Liver (tissue), 8 donors: ENCODE measurements at regions not wholly inside any gene's neighbourhood (a gene's known extent, or its start where the extent isn't known, plus 50 kb on each side); places are given as distances from the start of the nearest gene placed in this dataset.

Experiments used
- DNase-seq: peaks from one replicate; pipeline ENCODE4 v3.0.0-alpha.2; 2017; ENCODE audit warnings: low spot score
- H3K27ac ChIP-seq, 2 donors: one replicate each; pipeline ENCODE4 v1.7.0; 2013; ENCODE audit warnings: inconsistent platforms in 2 of 2, low read length in 2 of 2, control low read depth in 1 of 2, low read depth in 1 of 2, mild to moderate bottlenecking in 1 of 2
- H3K27me3 ChIP-seq, 4 donors: one replicate each; pipeline versions ENCODE4 v1.6.1 to v1.7.0; 2013; ENCODE audit warnings: low read length in 3 of 4, inconsistent platforms in 1 of 4, mild to moderate bottlenecking in 1 of 4, moderate library complexity in 1 of 4; ENCODE audit not compliant: control insufficient read depth in 4 of 4, insufficient read depth in 4 of 4
- H3K36me3 ChIP-seq, 4 donors: one replicate each; pipeline versions ENCODE4 v1.6.1 to v1.7.0; 2013; ENCODE audit warnings: low read length in 3 of 4, mild to moderate bottlenecking in 3 of 4, low read depth in 1 of 4, moderate library complexity in 1 of 4; ENCODE audit not compliant: control insufficient read depth in 4 of 4, insufficient read depth in 3 of 4
- H3K4me1 ChIP-seq, 4 donors: one replicate each; pipeline versions ENCODE4 v1.6.1 to v1.7.0; 2013; ENCODE audit warnings: low read length in 3 of 4, mild to moderate bottlenecking in 3 of 4, moderate library complexity in 1 of 4; ENCODE audit not compliant: control insufficient read depth in 4 of 4, insufficient read depth in 4 of 4
- H3K4me3 ChIP-seq, 3 donors: one replicate each; pipeline versions ENCODE4 v1.6.1 to v1.7.0; 2013; ENCODE audit warnings: low read length in 3 of 3, control low read depth in 1 of 3, low read depth in 1 of 3, mild to moderate bottlenecking in 1 of 3
- H3K9ac ChIP-seq, 2 donors: one replicate each; pipeline ENCODE4 v1.7.0; 2013; ENCODE audit warnings: low read length in 2 of 2, mild to moderate bottlenecking in 2 of 2, moderate library complexity in 2 of 2, control low read depth in 1 of 2, low read depth in 1 of 2
- H3K9me3 ChIP-seq, 4 donors: one replicate each; pipeline versions ENCODE4 v1.6.1 to v1.7.0; 2013; ENCODE audit warnings: low read length in 3 of 4; ENCODE audit not compliant: control insufficient read depth in 4 of 4
- FOXA1 ChIP-seq: IDR thresholded peaks from 2 replicates; pipeline ENCODE4 v1.6.1; 2016; ENCODE audit warnings: antibody characterized with exemption
- HNF4A ChIP-seq, 2 donors: conservative IDR thresholded peaks; 2 replicates each; pipeline ENCODE4 v1.6.1; 2016; ENCODE audit warnings: antibody characterized with exemption in 2 of 2, mild to moderate bottlenecking in 2 of 2
- JUND ChIP-seq, 2 donors: IDR thresholded peaks; 2 replicates each; pipeline ENCODE4 v1.6.1; 2016; ENCODE audit warnings: antibody characterized with exemption in 2 of 2
- NR2F2 ChIP-seq: IDR thresholded peaks from 2 replicates; pipeline ENCODE4 v1.6.1; 2016; ENCODE audit warnings: antibody characterized with exemption
- RAD21 ChIP-seq, 2 donors: IDR thresholded peaks; 2 replicates each; pipeline ENCODE4 v1.6.1; 2016; ENCODE audit warnings: antibody characterized with exemption in 2 of 2, mild to moderate bottlenecking in 2 of 2
- RXRA ChIP-seq, 2 donors: IDR thresholded peaks; 2 replicates each; pipeline ENCODE4 v1.6.1; 2017 to 2018; ENCODE audit warnings: antibody characterized with exemption in 2 of 2, mild to moderate bottlenecking in 1 of 2
- SP1 ChIP-seq: IDR thresholded peaks from 2 replicates; pipeline ENCODE4 v1.6.1; 2018; ENCODE audit warnings: antibody characterized with exemption, mild to moderate bottlenecking
- TAF1 ChIP-seq: conservative IDR thresholded peaks from 2 replicates; pipeline ENCODE4 v1.6.1; 2016; ENCODE audit warnings: antibody characterized with exemption, mild to moderate bottlenecking
- YY1 ChIP-seq: IDR thresholded peaks from 2 replicates; pipeline ENCODE4 v1.6.1; 2016; ENCODE audit warnings: antibody characterized with exemption, mild to moderate bottlenecking
- WGBS: extraction: QIAGEN DNeasy Blood & Tissue Kit; methylation state at CpG from one replicate; pipeline ENCODE4 v1.1.7; 2013; 5-methylcytosine and 5-hydroxymethylcytosine counted together
- TF ChIP-seq, protein P1 (sequence below): IDR thresholded peaks from 2 replicates; pipeline ENCODE4 v1.6.1; 2016; ENCODE audit warnings: antibody characterized with exemption, mild to moderate bottlenecking
- TF ChIP-seq, protein P2 (sequence below): IDR thresholded peaks from 2 replicates; pipeline ENCODE4 v1.6.1; 2016; ENCODE audit warnings: antibody characterized with exemption
- TF ChIP-seq, protein P3 (sequence below): fragments of 150-350 bp; IDR thresholded peaks from 2 replicates; pipeline ENCODE4 v1.5.1; 2017; ENCODE audit warnings: improper control_type of control experiment, low read depth, low read length; ENCODE audit not compliant: missing input control
- TF ChIP-seq, protein P4 (sequence below): IDR thresholded peaks from 2 replicates; pipeline ENCODE4 v1.6.1; 2016; ENCODE audit warnings: antibody characterized with exemption
- TF ChIP-seq, protein P5 (sequence below): IDR thresholded peaks from 2 replicates; pipeline ENCODE4 v1.6.1; 2016; ENCODE audit warnings: antibody characterized with exemption
- donor health status: healthy.
- donor health status: healthy.
- donor health status: healthy.
- donor health status: healthy.
- donor health status: healthy.

DNA sequence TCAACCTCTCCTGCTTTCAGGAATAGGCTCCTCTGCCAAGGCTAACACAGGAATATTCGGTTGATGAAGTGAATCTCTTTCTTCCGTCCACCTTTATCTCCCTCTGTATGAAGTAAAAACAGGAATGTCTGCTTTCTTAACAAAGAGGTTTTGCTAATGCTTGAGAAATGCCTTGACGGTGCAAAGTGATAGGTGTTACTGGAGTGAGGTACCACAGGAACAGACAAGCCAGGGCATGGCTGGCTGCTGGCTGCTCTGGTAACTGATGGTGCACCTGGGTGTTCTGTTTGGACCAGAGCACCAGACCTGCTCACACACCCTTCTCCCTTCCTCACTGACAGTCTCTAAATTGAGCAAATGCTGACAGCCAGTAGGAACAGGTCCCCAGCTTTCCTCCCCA is 174.0 kb upstream of the FBXL4 start:
- H3K4me1 ChIP-seq: no peaks in the 10 kb centered on the region
- H3K27ac ChIP-seq: no peak overlapping the region
- TF ChIP-seq, protein P1, sequence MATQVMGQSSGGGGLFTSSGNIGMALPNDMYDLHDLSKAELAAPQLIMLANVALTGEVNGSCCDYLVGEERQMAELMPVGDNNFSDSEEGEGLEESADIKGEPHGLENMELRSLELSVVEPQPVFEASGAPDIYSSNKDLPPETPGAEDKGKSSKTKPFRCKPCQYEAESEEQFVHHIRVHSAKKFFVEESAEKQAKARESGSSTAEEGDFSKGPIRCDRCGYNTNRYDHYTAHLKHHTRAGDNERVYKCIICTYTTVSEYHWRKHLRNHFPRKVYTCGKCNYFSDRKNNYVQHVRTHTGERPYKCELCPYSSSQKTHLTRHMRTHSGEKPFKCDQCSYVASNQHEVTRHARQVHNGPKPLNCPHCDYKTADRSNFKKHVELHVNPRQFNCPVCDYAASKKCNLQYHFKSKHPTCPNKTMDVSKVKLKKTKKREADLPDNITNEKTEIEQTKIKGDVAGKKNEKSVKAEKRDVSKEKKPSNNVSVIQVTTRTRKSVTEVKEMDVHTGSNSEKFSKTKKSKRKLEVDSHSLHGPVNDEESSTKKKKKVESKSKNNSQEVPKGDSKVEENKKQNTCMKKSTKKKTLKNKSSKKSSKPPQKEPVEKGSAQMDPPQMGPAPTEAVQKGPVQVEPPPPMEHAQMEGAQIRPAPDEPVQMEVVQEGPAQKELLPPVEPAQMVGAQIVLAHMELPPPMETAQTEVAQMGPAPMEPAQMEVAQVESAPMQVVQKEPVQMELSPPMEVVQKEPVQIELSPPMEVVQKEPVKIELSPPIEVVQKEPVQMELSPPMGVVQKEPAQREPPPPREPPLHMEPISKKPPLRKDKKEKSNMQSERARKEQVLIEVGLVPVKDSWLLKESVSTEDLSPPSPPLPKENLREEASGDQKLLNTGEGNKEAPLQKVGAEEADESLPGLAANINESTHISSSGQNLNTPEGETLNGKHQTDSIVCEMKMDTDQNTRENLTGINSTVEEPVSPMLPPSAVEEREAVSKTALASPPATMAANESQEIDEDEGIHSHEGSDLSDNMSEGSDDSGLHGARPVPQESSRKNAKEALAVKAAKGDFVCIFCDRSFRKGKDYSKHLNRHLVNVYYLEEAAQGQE: no peak
- TF ChIP-seq RAD21 (IDR thresholded peaks at IDR 0.05) (no peak), JUND (IDR thresholded peaks at IDR 0.05) (no peak), HNF4A (conservative IDR thresholded peaks at IDR 0.05) (no peak), YY1 (no peak), FOXA1 (no peak), RXRA (IDR thresholded peaks at IDR 0.05) (no peak), NR2F2 (no peak), TAF1 (no peak), SP1 (no peak)
- TF ChIP-seq, protein P2, sequence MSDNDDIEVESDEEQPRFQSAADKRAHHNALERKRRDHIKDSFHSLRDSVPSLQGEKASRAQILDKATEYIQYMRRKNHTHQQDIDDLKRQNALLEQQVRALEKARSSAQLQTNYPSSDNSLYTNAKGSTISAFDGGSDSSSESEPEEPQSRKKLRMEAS: no peak
- TF ChIP-seq, protein P3, sequence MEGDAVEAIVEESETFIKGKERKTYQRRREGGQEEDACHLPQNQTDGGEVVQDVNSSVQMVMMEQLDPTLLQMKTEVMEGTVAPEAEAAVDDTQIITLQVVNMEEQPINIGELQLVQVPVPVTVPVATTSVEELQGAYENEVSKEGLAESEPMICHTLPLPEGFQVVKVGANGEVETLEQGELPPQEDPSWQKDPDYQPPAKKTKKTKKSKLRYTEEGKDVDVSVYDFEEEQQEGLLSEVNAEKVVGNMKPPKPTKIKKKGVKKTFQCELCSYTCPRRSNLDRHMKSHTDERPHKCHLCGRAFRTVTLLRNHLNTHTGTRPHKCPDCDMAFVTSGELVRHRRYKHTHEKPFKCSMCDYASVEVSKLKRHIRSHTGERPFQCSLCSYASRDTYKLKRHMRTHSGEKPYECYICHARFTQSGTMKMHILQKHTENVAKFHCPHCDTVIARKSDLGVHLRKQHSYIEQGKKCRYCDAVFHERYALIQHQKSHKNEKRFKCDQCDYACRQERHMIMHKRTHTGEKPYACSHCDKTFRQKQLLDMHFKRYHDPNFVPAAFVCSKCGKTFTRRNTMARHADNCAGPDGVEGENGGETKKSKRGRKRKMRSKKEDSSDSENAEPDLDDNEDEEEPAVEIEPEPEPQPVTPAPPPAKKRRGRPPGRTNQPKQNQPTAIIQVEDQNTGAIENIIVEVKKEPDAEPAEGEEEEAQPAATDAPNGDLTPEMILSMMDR: no peak
- TF ChIP-seq, protein P4, sequence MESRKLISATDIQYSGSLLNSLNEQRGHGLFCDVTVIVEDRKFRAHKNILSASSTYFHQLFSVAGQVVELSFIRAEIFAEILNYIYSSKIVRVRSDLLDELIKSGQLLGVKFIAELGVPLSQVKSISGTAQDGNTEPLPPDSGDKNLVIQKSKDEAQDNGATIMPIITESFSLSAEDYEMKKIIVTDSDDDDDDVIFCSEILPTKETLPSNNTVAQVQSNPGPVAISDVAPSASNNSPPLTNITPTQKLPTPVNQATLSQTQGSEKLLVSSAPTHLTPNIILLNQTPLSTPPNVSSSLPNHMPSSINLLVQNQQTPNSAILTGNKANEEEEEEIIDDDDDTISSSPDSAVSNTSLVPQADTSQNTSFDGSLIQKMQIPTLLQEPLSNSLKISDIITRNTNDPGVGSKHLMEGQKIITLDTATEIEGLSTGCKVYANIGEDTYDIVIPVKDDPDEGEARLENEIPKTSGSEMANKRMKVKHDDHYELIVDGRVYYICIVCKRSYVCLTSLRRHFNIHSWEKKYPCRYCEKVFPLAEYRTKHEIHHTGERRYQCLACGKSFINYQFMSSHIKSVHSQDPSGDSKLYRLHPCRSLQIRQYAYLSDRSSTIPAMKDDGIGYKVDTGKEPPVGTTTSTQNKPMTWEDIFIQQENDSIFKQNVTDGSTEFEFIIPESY: no peak
- TF ChIP-seq, protein P5, sequence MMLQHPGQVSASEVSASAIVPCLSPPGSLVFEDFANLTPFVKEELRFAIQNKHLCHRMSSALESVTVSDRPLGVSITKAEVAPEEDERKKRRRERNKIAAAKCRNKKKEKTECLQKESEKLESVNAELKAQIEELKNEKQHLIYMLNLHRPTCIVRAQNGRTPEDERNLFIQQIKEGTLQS: no peak
- H3K36me3 ChIP-seq: no peaks in the 10 kb centered on the region
- WGBS: 48% methylated on average over 3 of the region's 3 CpGs
- H3K9me3 ChIP-seq: no peaks in the 10 kb centered on the region
- peaks cover 0 to 3% (median under 1%) of the 10 kb centered on the region in 4 donors for H3K27me3 ChIP-seq
- no peak for DNase-seq
- no peak overlapping the region for H3K9ac ChIP-seq
- H3K4me3 ChIP-seq: no peak overlapping the region

DNA sequence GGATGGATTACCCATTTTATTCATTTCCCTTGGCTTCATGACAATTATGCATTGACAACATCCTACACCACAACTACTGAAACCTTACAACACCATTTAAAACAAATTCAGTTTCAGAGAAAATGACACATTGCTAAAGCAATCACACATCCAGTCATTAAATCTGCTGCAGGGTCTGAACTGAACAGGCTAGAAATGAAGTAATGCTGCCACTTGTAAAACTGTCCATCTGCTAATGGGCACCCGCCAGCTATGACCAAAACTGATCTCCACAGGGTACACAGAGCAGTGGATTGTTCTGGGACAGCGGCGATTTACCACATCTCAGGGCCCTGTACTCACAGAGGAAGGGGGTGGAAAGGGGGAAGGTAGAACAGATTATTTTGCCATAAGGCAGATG is 172.9 kb upstream of the FBXL4 start:
- Histone ChIP-seq H3K27ac (no peak overlapping the region), H3K4me1 (no peaks in the 10 kb centered on the region), H3K36me3 (no peaks in the 10 kb centered on the region), H3K4me3 (no peak overlapping the region), H3K9ac (no peak overlapping the region), H3K9me3 (no peaks in the 10 kb centered on the region), H3K27me3 (peaks cover 0 to 3% (median under 1%) of the 10 kb centered on the region in 4 donors)
- TF ChIP-seq, protein P5: no peak
- TF ChIP-seq, protein P3: no peak
- TF ChIP-seq RXRA (IDR thresholded peaks at IDR 0.05): no peak
- TF ChIP-seq NR2F2: no peak
- TF ChIP-seq SP1: no peak
- WGBS: 92% methylated on average over 3 of the region's 3 CpGs
- no peak for DNase-seq
